Stimulated activated CD8-positive, alpha-beta memory T cell treated with anti-CD3 and anti-CD28 coated beads, Interleukin-4, amount 100 ng/mL, for 1 hour (primary cell): ENCODE measurements at regions not wholly inside any gene's neighbourhood (a gene's known extent, or its start where the extent isn't known, plus 50 kb on each side); places are given as distances from the start of the nearest gene placed in this dataset.

Experiments
- DNase-seq, 2 donors: peaks; one replicate each; pipeline ENCODE4 v3.0.0-alpha.2; 2020; ENCODE audit warnings: low read depth in 2 of 2, low spot score in 1 of 2

- no peak for DNase-seq
These were observed 159.1 kb upstream of the ZBED5 start for GRCh38 chr11:11016943-11017342.

- DNase-seq = no peak
These were observed 158.2 kb upstream of the ZBED5 start for GRCh38 chr11:11016068-11016467.

- no peak for DNase-seq
These were observed 153.8 kb upstream of the ZBED5 start for GRCh38 chr11:11011617-11012016.

GRCh38 chr11:11010624-11011127 lies 152.8 kb upstream of the ZBED5 start:
- no peak for DNase-seq

- no peak for DNase-seq
These were observed 151.3 kb upstream of the ZBED5 start for GRCh38 chr11:11009179-11009578.

- no peak for DNase-seq
These were observed 146.2 kb upstream of the ZBED5 start for GRCh38 chr11:11004069-11004468.

GRCh38 chr11:11003226-11003625 lies 145.4 kb upstream of the ZBED5 start:
- DNase-seq = no peak

GRCh38 chr11:11000579-11001283 lies 142.9 kb upstream of the ZBED5 start:
- no peak for DNase-seq

GRCh38 chr11:10998674-10999073 lies 140.8 kb upstream of the ZBED5 start:
- no peak for DNase-seq

- DNase-seq = no peak
These were observed 138.8 kb upstream of the ZBED5 start for GRCh38 chr11:10996678-10997077.

- no peak for DNase-seq
These were observed 135.8 kb upstream of the ZBED5 start for GRCh38 chr11:10993640-10994039.

- DNase-seq = no peak
These were observed 135.3 kb upstream of the ZBED5 start for GRCh38 chr11:10993186-10993585.

- DNase-seq = no peak
These were observed 133.5 kb upstream of the ZBED5 start for GRCh38 chr11:10991393-10991792.

- DNase-seq = no peak
These were observed 132.9 kb upstream of the ZBED5 start for GRCh38 chr11:10990637-10991193.

GRCh38 chr11:10990160-10990559 lies 132.3 kb upstream of the ZBED5 start:
- no peak for DNase-seq

GRCh38 chr11:10986006-10986405 lies 128.2 kb upstream of the ZBED5 start:
- DNase-seq = no peak

GRCh38 chr11:10984742-10985141 lies 126.9 kb upstream of the ZBED5 start:
- no peak for DNase-seq

- no peak for DNase-seq
These were observed 126.4 kb upstream of the ZBED5 start for GRCh38 chr11:10984250-10984649.

GRCh38 chr11:10982704-10983510 lies 125.1 kb upstream of the ZBED5 start:
- no peak for DNase-seq

- DNase-seq = no peak
These were observed 121.7 kb upstream of the ZBED5 start for GRCh38 chr11:10979529-10979928.

- no peak for DNase-seq
These were observed 120.3 kb upstream of the ZBED5 start for GRCh38 chr11:10978198-10978597.

- DNase-seq = no peak
These were observed 117.5 kb upstream of the ZBED5 start for GRCh38 chr11:10975287-10975721.
